GM21528 (cell line): ENCODE measurements at regions not wholly inside any gene's neighbourhood (a gene's known extent, or its start where the extent isn't known, plus 50 kb on each side); places are given as distances from the start of the nearest gene placed in this dataset.
"Not testable (repeated sequence)": the region's sequence is repeated elsewhere in the genome, so short reads cannot be mapped to it uniquely, and the experiment has no call there.

Experiments
- ATAC-seq: cut with Tn5 transposase; IDR thresholded peaks from one replicate; pipeline ENCODE4 v1.9.1; 2021; ENCODE audit warnings: mild to moderate bottlenecking, moderate library complexity; ENCODE audit not compliant: unreplicated experiment, low FRiP score

DNA sequence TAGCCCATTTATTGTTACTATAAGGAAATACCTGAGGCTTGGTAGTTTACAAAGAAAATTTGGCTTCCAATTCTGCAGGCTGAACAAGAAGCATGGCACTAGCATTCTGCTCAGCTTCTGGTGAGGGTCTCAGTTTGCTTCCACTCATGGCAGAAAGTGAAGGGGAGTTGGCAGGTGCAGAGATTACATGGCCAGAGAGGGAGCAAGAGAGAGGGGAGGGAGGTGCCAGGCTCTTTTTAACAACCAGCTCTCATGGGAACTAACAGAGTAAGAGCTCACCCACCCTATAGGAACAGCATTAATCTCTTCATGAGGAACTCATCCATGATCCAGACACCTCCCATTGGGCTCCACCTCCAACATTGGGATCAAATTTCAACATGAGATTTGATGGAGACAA lies 437.9 kb downstream of the CHL1 start:
- ATAC-seq = no peak

DNA sequence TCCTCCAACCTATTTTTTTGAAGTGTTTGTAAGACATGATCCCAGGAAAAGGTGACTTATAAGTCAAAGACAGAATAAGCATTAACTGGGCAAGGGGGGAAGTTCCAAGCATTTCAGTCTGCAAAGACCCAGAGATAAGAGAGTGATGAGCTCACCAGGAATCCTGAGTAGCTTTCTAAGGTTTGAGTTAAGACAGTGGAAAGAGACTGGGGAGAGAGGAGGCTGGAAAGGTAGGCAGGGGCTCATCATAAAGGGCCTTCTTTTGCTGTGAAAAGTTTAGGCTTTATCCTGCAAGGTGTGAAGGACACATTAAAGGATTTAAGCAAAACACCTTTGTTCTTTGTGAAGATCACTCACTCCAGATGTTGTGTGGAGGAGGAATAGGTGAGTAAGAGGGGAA lies 438.8 kb downstream of the CHL1 start:
- no peak for ATAC-seq

- no peak for ATAC-seq
Observed at GRCh38 chr3:643376-643775, 446.8 kb downstream of the CHL1 start.

DNA sequence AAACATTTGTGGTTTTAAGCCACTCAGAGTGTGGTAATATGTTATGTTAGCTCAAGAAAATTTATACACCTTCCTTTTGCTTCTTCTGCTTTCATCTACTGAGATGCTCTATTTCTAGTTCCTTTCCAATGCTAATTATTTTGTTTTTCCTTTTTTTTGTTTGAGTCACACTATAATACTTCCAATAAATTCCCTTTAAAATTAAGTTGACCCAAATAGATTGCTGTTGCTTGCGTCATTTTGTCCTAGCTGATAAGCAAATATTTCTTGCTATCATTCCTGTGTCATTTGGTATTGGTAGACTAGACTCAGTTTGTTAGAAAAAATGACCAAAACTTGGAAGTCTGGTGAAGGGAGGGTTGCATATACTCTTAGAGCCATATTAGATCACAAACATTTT lies 437.0 kb upstream of the CNTN6 start:
- no peak for ATAC-seq

DNA sequence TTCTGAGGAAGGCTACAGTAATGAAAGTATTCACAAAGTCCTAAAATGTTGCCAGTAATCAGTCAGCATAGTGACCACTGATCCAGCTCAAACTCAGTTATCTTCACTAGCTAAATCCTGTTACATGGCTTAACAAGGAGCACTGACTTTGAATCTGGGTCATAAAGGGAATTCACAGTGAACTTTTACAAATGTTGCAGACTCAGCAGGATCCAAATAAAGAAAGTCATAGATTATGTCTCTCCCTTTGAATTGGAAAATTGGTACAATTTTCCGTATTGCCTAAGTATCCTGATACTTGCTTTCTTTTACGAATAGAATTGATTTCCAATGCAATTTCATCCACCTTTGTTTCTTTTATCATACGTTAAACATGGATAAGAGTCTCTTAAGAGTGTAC lies 431.5 kb upstream of the CNTN6 start:
- ATAC-seq = no peak

DNA sequence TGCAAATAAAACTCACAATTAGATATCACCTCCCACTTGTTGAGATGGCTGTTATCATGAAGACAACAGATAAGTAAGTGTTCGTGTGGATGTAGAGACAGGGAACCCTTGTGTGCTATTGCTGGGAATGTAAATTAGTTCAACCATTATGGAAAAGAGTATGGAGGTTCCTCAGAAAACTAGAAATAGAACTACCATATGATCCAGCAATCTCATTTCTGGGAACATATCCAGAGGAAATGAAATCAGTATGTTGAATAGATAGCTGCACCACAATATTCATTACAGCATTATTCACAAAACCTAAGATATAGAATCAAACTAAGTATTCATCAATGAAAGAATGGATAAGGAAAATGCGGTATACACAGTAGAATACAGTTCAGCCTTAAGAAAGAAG lies 418.7 kb upstream of the CNTN6 start:
- no peak for ATAC-seq

GRCh38 chr3:675846-676245 lies 417.0 kb upstream of the CNTN6 start:
- no peak for ATAC-seq

DNA sequence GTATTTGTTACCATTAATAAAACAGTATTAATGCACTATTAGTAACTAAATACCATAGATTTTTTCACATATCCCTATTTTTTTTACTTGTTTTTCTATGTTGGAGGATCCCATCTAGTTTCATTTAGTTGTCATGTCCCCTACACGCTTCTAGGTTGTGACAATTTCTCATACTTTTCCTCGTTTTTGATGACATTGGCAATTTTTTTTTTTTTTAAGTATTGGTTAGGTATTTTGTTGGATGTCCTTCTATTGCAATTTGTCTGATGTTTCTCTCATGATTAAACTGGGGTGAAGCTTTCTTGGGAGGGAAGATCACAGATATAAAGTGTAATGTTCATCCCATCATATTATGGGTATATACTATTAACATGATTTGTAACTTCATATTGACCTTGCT lies 409.1 kb upstream of the CNTN6 start:
- ATAC-seq = no peak

DNA sequence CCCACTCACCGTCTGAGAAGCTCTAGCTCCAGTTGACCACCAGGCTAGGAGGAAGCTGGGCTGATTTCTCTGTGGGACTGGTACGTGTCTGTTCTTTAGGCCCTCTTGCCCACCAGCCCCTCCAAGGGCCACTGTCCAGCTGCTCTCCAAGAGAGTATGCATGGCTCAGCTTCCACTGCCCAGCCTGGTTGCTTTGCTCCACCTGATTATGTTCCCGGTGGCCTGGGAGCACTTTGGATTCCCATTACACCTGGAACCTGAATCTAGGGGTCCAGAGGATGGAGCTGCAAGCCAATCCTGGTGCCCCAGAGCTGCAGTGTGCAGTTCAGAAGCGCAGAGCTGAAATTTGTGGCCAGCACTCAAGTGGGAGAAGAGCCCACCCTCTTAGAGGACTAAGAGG lies 402.1 kb upstream of the CNTN6 start:
- ATAC-seq = no peak

DNA sequence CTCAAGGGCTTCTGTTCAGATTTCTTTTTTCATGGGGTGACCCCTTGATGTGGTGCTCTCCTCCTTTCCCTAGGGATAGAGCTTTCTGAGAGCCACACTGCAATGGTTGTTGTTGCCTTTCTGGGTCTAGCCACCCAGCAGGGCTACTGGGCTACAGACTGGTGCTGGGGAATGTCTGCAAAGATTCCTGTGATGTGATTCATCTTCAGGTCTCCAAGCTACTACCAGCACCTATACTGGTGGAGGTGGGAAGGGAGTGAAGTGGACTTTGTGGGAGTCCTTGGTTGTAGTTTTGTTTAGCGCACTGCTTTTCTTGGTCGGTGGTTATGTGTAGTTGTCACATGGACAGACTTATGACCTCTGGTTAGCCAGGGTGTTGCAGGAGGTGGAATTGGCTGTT lies 392.3 kb upstream of the CNTN6 start:
- ATAC-seq = no peak

DNA sequence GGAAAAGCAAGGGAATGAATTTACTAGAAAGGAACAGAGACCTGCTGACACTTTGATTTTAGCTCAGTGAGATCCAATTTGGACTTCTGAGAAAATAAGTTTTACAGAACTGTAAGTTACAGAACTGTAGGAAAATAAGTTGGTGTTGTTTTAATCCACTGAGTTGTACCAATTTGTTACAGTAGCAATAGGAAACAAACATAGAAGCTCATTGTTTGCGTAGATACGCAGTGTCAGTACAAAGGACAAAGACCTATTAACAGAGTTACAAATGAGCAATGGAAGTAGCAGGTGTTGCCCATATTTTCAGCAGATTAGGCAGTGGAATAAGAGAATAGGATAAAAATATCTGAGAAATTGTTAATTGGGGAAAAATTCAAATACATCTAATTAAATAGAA lies 385.8 kb upstream of the CNTN6 start:
- ATAC-seq = no peak

GRCh38 chr3:713006-713621 lies 379.7 kb upstream of the CNTN6 start:
- ATAC-seq = no peak

DNA sequence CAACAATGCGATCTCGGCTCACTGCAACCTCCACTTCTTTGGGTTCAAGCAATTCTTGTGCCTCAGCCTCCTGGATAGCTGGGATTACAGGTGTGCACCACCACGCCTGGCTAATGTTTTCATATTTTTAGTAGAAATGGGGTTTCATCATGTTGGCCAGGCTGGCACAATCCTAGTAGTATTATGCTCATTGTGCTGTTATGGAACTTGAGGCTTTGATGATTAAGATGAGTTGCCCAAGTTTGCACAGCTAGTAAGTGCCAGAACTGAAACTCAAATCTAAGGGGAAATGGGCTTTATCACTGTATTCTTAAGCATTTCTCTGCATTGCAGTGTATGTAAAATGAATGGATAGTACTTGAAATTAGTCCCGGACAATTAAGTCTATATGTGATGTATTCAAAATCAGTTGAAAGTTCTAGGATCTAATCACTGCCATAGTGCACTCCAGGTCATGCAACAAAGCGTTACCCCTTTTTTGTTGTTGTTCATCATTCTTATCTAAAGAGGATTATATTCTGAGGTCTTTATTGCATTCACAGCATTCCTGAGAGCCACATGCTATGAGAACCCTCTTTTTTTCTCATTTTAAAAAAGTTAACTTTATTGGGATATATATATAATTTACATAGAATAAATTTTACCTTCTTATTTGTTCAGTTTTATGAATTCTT lies 378.7 kb upstream of the CNTN6 start:
- ATAC-seq = no peak

- ATAC-seq = no peak
Observed at GRCh38 chr3:721086-721485, 371.7 kb upstream of the CNTN6 start.

DNA sequence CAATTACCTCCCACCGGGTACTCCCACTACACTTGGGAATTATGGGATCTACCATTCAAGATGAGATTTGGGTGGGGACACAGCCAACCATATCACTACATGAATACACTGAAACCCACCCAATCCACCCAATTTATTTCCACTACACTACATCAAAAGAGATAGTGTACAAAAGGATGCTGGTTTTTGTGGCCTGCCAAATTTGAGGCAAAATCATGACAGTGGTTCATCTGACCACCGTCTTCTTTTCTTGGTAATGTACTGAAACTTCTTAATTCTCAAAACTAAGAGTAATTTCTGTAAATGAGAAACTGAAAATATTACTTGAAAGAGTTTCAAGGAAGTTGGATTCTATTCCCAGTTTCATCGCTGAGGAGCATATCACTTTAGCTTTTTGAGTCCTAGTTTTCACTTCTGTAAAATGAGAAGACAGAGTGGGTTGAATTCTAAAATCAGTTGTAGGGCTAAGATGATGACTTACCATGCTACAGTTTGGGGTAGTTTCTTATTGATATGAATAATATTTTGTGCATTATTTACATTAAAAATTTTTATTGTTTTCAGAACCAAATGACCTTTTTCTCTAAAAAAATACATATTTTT lies 360.4 kb upstream of the CNTN6 start:
- no peak for ATAC-seq

GRCh38 chr3:733313-733712 lies 359.5 kb upstream of the CNTN6 start:
- no peak for ATAC-seq

DNA sequence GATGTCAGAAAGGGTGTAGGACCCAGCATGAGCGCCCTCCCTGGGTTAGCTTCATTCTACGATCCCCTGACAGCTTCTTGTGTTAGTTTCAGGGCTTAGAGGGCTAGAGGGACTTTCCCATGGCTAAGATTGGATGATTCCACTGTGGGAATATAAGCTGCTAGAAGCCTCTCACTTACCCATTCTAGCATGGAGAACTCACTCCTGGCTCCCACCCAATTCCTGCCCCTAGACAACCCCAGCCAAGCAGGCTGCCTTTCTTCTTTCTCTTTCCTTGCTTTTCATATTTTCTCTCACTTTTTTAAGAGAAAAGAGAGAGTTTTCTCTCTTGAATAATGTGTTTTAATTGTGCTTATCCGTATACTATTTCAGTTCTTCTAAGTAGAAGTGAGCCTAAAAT lies 335.1 kb upstream of the CNTN6 start:
- no peak for ATAC-seq

DNA sequence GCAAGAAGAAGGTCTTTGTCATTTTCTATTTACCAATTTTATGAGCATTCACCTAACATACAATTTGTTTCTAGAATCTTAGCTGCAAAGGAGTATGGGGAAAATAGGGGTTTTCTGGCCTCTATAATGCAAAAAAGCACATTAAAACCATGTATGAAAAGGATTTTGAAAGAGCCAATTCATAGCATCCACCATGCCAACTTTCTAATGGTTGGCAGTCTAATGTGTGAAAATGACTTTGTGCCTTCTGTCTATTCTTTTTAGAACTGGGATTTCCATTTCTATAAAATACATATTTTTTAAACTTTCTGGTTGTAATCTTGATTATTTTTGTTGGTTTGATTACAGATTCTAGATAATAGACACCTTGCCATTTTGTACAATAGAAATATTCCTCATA lies 333.7 kb upstream of the CNTN6 start:
- ATAC-seq = no peak

DNA sequence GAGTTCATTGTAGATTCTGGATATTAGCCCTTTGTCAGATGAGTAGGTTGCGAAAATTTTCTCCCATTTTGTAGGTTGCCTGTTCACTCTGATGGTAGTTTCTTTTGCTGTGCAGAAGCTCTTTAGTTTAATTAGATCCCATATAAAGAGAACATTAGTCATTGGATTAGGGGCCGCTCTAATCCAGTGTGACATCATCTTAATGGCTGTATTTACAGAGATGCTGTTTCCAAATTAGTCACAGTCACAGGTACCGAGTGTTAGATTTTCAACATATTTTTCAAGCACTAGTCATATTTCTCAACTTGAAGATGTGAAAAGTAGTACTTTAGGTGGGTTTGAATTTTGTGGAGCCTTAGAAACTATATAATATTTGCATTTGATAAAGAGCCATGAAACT lies 319.4 kb upstream of the CNTN6 start:
- not testable (repeated sequence) for ATAC-seq

DNA sequence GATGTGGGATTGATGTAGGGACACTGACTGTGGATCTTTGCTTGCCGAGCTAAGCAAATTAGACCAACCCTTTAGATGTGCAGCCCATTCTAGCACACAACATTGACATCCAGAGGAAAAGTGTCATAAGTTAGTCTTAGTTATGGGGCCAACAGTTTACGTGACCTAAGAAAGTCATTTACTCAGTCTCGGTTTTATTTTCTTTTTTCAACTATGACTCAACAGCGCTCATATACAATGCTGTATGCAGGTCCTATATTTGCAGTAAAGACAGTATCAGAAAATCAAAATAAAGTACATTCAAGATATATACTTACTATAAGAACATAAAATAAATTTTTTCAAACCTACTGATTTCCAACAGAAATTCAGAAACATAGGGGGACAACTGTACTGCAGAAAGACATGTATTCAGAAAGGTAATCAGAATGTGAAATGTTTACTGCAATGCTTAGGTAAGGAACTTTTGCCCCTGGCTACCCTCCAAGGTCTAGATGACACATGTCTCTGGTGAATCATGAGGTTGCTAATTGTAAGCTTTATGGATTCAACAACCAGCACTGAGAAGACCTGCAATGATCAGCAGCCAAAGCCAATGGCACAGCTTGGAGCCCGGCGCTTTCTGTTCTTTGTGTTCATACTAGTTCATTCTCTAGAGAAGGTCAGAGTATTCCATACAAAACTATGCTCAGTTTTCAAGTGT lies 317.5 kb upstream of the CNTN6 start:
- no peak for ATAC-seq

GRCh38 chr3:780505-780904 lies 312.3 kb upstream of the CNTN6 start:
- ATAC-seq = no peak

DNA sequence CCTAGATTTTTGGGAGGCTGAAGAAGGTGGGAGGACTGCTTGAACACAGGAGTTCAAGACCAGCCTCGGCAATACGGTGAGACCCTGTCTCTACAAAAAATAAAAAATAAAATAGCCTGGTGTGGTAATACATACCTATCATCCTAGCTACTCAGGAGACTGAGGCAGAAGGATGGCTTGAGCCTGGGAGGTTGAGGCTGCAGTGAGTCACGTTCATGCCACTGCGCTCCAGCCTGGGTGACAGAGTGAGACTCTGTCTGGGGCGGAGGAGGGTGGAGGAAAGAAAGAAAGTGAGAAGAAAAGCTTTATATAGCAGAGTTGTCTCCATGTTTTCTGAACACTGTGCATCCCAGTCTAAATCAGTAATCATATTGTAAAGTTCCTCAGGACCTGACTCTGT lies 301.4 kb upstream of the CNTN6 start:
- ATAC-seq = no peak
